H1 (cell line): ENCODE measurements at regions not wholly inside any gene's neighbourhood (a gene's known extent, or its start where the extent isn't known, plus 50 kb on each side); places are given as distances from the start of the nearest gene placed in this dataset.

Source experiments
- BACH1 ChIP-seq: IDR thresholded peaks from 2 replicates; pipeline ENCODE4 v1.6.1; 2012; ENCODE audit warnings: low read length, improper control_type of control experiment
- BCL11A ChIP-seq, 2 experiments: IDR thresholded peaks; one replicate each; pipeline ENCODE4 v1.6.1; 2011; ENCODE audit warnings: low read depth in 2 of 2, low read length in 2 of 2, mild to moderate bottlenecking in 2 of 2
- BRCA1 ChIP-seq: IDR thresholded peaks from 2 replicates; pipeline ENCODE4 v1.6.1; 2012; ENCODE audit warnings: low read depth, low read length, improper control_type of control experiment
- HDAC2 ChIP-seq, 2 experiments: fragments of 300-600 bp in 1 of 2; sonication (generic) in 1 of 2; IDR thresholded peaks; 2 replicates each; pipeline ENCODE4 v1.6.1; 2011 to 2012; ENCODE audit warnings: low read depth in 2 of 2, low read length in 2 of 2, mild to moderate bottlenecking in 2 of 2, moderate library complexity in 2 of 2, borderline replicate concordance in 1 of 2, inconsistent platforms in 1 of 2
- NANOG ChIP-seq: IDR thresholded peaks from 2 replicates; pipeline ENCODE4 v1.6.1; 2011; ENCODE audit warnings: low read length, low read depth, mild to moderate bottlenecking, inconsistent platforms; ENCODE audit not compliant: insufficient read depth, poor library complexity, severe bottlenecking
- PHF8 ChIP-seq: fragments of 200-600 bp; sonication (generic); conservative IDR thresholded peaks from 2 replicates; pipeline ENCODE4 v1.7.1; 2012; ENCODE audit warnings: low read depth, mild to moderate bottlenecking, inconsistent platforms, low read length, moderate library complexity
- ZNF274 ChIP-seq: IDR thresholded peaks from 2 replicates; pipeline ENCODE4 v1.7.0; 2012; ENCODE audit warnings: low read length, borderline replicate concordance; ENCODE audit errors: extremely low read depth
- TF ChIP-seq, protein P1 (sequence below): fragments of 300-600 bp; sonication (generic); IDR thresholded peaks from 2 replicates; pipeline ENCODE4 v1.7.1; 2012; ENCODE audit warnings: low read length, moderate library complexity, mild to moderate bottlenecking, inconsistent platforms; ENCODE audit not compliant: insufficient replicate concordance

DNA sequence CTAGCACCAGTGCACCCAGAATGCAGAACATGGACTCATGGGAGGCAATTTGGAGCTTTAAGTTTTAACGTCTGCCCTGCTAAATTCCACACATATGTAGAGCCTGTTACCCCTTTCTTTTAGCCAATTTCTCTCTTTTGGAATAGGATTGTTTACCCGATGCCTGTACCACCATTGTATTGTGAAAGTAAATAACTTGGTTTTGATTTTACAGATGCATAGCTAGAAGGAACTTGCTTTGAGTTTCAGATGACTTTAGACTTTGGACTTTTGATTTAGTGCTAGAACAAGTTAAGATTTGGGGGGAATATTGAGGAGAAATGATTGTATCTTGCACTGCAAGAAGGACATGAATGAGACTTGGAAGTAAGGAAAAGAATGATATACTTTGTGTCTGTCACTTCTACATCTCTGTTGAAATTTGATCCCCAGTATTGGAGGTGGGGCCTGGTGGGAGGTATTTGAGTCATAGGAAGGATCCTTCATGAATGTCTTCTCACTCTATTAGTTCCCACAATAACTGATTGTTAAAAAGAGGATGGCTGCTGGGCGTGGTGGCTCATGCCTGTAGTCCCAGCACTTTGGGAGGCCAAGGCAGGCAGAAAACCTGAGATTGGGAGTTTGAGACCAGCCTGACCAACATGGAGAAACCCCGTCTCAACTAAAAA, 794.8 kb upstream of the LCORL start (continued):
- TF ChIP-seq, protein P1, sequence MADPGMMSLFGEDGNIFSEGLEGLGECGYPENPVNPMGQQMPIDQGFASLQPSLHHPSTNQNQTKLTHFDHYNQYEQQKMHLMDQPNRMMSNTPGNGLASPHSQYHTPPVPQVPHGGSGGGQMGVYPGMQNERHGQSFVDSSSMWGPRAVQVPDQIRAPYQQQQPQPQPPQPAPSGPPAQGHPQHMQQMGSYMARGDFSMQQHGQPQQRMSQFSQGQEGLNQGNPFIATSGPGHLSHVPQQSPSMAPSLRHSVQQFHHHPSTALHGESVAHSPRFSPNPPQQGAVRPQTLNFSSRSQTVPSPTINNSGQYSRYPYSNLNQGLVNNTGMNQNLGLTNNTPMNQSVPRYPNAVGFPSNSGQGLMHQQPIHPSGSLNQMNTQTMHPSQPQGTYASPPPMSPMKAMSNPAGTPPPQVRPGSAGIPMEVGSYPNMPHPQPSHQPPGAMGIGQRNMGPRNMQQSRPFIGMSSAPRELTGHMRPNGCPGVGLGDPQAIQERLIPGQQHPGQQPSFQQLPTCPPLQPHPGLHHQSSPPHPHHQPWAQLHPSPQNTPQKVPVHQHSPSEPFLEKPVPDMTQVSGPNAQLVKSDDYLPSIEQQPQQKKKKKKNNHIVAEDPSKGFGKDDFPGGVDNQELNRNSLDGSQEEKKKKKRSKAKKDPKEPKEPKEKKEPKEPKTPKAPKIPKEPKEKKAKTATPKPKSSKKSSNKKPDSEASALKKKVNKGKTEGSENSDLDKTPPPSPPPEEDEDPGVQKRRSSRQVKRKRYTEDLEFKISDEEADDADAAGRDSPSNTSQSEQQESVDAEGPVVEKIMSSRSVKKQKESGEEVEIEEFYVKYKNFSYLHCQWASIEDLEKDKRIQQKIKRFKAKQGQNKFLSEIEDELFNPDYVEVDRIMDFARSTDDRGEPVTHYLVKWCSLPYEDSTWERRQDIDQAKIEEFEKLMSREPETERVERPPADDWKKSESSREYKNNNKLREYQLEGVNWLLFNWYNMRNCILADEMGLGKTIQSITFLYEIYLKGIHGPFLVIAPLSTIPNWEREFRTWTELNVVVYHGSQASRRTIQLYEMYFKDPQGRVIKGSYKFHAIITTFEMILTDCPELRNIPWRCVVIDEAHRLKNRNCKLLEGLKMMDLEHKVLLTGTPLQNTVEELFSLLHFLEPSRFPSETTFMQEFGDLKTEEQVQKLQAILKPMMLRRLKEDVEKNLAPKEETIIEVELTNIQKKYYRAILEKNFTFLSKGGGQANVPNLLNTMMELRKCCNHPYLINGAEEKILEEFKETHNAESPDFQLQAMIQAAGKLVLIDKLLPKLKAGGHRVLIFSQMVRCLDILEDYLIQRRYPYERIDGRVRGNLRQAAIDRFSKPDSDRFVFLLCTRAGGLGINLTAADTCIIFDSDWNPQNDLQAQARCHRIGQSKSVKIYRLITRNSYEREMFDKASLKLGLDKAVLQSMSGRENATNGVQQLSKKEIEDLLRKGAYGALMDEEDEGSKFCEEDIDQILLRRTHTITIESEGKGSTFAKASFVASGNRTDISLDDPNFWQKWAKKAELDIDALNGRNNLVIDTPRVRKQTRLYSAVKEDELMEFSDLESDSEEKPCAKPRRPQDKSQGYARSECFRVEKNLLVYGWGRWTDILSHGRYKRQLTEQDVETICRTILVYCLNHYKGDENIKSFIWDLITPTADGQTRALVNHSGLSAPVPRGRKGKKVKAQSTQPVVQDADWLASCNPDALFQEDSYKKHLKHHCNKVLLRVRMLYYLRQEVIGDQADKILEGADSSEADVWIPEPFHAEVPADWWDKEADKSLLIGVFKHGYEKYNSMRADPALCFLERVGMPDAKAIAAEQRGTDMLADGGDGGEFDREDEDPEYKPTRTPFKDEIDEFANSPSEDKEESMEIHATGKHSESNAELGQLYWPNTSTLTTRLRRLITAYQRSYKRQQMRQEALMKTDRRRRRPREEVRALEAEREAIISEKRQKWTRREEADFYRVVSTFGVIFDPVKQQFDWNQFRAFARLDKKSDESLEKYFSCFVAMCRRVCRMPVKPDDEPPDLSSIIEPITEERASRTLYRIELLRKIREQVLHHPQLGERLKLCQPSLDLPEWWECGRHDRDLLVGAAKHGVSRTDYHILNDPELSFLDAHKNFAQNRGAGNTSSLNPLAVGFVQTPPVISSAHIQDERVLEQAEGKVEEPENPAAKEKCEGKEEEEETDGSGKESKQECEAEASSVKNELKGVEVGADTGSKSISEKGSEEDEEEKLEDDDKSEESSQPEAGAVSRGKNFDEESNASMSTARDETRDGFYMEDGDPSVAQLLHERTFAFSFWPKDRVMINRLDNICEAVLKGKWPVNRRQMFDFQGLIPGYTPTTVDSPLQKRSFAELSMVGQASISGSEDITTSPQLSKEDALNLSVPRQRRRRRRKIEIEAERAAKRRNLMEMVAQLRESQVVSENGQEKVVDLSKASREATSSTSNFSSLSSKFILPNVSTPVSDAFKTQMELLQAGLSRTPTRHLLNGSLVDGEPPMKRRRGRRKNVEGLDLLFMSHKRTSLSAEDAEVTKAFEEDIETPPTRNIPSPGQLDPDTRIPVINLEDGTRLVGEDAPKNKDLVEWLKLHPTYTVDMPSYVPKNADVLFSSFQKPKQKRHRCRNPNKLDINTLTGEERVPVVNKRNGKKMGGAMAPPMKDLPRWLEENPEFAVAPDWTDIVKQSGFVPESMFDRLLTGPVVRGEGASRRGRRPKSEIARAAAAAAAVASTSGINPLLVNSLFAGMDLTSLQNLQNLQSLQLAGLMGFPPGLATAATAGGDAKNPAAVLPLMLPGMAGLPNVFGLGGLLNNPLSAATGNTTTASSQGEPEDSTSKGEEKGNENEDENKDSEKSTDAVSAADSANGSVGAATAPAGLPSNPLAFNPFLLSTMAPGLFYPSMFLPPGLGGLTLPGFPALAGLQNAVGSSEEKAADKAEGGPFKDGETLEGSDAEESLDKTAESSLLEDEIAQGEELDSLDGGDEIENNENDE, result no peak
- TF ChIP-seq BACH1, result no peak
- no peak for TF ChIP-seq BRCA1
- TF ChIP-seq ZNF274, result no peak
- TF ChIP-seq NANOG, result no peak
- TF ChIP-seq PHF8, result no peak
- no peak for TF ChIP-seq HDAC2 (IDR thresholded peaks at IDR 0.05; ENCODE audit: borderline replicate concordance in 1 of 2, low read depth in 2 of 2, low read length in 2 of 2)
- TF ChIP-seq BCL11A (IDR thresholded peaks at IDR 0.05; ENCODE audit: low read depth in 2 of 2, low read length in 2 of 2), result no peak
